Heart right ventricle (tissue), 16 donors: ENCODE measurements at regions not wholly inside any gene's neighbourhood (a gene's known extent, or its start where the extent isn't known, plus 50 kb on each side); places are given as distances from the start of the nearest gene placed in this dataset.

ENCODE experiments used
- ATAC-seq, 8 donors: fragments of 200-7000 bp; cut with Tn5 transposase; one replicate each; pipeline ENCODE4 v1.9.1; 2020; ENCODE audit warnings: mild to moderate bottlenecking in 8 of 8, moderate library complexity in 8 of 8, moderate number of reproducible peaks in 1 of 8
- DNase-seq, 2 donors: peaks; one replicate each; pipeline ENCODE4 v3.0.0-alpha.2; 2020
- H3K27ac ChIP-seq, 10 donors: fragments of 200-600 bp; sonication (generic) in 2 of 10; one replicate each; pipeline versions ENCODE4 v1.5.0 to v1.8.0; 2020 to 2022; ENCODE audit warnings: mild to moderate bottlenecking in 3 of 10
- H3K27me3 ChIP-seq, 7 donors: fragments of 200-600 bp; one replicate each; pipeline ENCODE4 v1.8.0; 2021 to 2022; ENCODE audit warnings: mild to moderate bottlenecking in 2 of 7
- H3K36me3 ChIP-seq, 9 donors: fragments of 200-600 bp; sonication (generic) in 1 of 9; one replicate each; pipeline versions ENCODE4 v1.5.0 to v1.8.0; 2020 to 2022; ENCODE audit warnings: mild to moderate bottlenecking in 2 of 9
- H3K4me1 ChIP-seq, 9 donors: fragments of 200-600 bp; sonication (generic) in 1 of 9; one replicate each; pipeline versions ENCODE4 v1.5.0 to v1.8.0; 2020 to 2022; ENCODE audit warnings: mild to moderate bottlenecking in 4 of 9
- H3K4me3 ChIP-seq, 10 donors: fragments of 200-600 bp; sonication (generic) in 2 of 10; one replicate each; pipeline versions ENCODE4 v1.5.0 to v1.8.0; 2020 to 2022; ENCODE audit warnings: mild to moderate bottlenecking in 7 of 10, moderate library complexity in 2 of 10
- H3K9me3 ChIP-seq, 11 donors: fragments of 200-600 bp in 10 of 11; sonication (generic) in 2 of 11; one replicate each; pipeline versions ENCODE4 v1.5.0 to v1.8.0; 2013 to 2022; ENCODE audit warnings: mild to moderate bottlenecking in 2 of 11, control low read depth in 1 of 11, moderate library complexity in 1 of 11
- CTCF ChIP-seq, 9 donors: fragments of 200-600 bp; sonication (generic) in 2 of 9; IDR thresholded peaks; one replicate each; pipeline versions ENCODE4 v1.5.0 to v1.8.0; 2021 to 2022; ENCODE audit warnings: antibody characterized with exemption in 9 of 9, mild to moderate bottlenecking in 5 of 9, moderate library complexity in 1 of 9
- WGBS, 2 donors: extraction: QIAGEN DNeasy Blood & Tissue Kit; methylation state at CpG; one replicate each; pipeline ENCODE4 v1.1.7; 2013; ENCODE audit warnings: inconsistent platforms in 1 of 2; 5-methylcytosine and 5-hydroxymethylcytosine counted together
- intact Hi-C, 10 donors: fragments of 100-400 bp; cut with DNase I; formaldehyde crosslinking; loops; one replicate each; pipeline versions ENCODE4 v1.11.1 to v1.14.2; 2022
- donor health status: Arrhythmogenic right ventricular cardiomyopathy.
- donor health status: ischemic (EF 13 %, LVEDD 7.1; RV severe dilation, severe dysfunction).
- donor health status: healthy with polysubstance abuse.
- donor health status: DM: no; HTN: yes; CAD: no.
- donor health status: DM: no; HTN: no; CAD: no.
- donor health status: ischemic (EF 25% LVEDD 6.9; RV normal size, moderate dysfunction).
- donor health status: ischemic (EF 25% LVEDD 5.7; RV mildly dilated, moderate dysfunction).
- donor health status: healthy.
- donor health status: DM: yes; HTN: yes; CAD: no.
- donor health status: Ischemic cardiomyopathy.
- donor health status: ischemic (EF 35%, LVEDD 5.7; RV mildly dilated, moderate dysfunction).
- donor health status: nonischemic (EF 11% LVEDD 7.7; RV severe dilation, severe dysfunction).
- donor health status: DM: yes; HTN: yes; CAD: no.
- donor health status: PGD.
- donor health status: ischemic (EF 29% LVEDD 5.4; RV normal size, mild dysfunction).
- donor health status: nonischemic (EF 23%, LVEDD 6.1; RV moderate dilation, normal function).

- no peaks in the 10 kb centered on the region for H3K36me3 ChIP-seq
- WGBS, 2 donors, result 85 to 88% methylated on average over 6 of the region's 6 CpGs
- H3K27me3 ChIP-seq, result no peaks in the 10 kb centered on the region
- H3K4me1 ChIP-seq, result peaks cover 0 to 29% (median 10%) of the 10 kb centered on the region in 9 donors
- H3K27ac ChIP-seq, result peak overlapping the region in 5 of 10 donors; percentile 51 to 86 (median 83)
- TF ChIP-seq CTCF (IDR thresholded peaks at IDR 0.05), result no peak
- H3K9me3 ChIP-seq, result peaks cover 0 to 14% (median 0%) of the 10 kb centered on the region in 11 donors
- H3K4me3 ChIP-seq, result peak overlapping the region in 4 of 10 donors; percentile 17 to 33 (median 30)
- ATAC-seq, result no peak
- intact Hi-C loops, result no loop called here
- no peak for DNase-seq
These were observed 268.3 kb upstream of the MGAT5 start for GRCh38 chr2:133985563-133985962.

- peak in 1 of 2 donors; percentile 32 for DNase-seq
- intact Hi-C loops, result no loop called here
- Histone ChIP-seq H3K36me3 (no peaks in the 10 kb centered on the region), H3K9me3 (peaks cover 0 to 14% (median 0%) of the 10 kb centered on the region in 11 donors), H3K27me3 (no peaks in the 10 kb centered on the region), H3K4me3 (peak overlapping the region in 3 of 10 donors; percentile 17 to 33 (median 30)), H3K27ac (peak overlapping the region; percentile 51 to 86 (median 72)), H3K4me1 (peaks cover 0 to 29% (median 10%) of the 10 kb centered on the region in 9 donors)
- WGBS, 2 donors, result 41% methylated on average over 3 of the region's 3 CpGs
- ATAC-seq, result peak; percentile 76 to 96 (median 88)
- TF ChIP-seq CTCF (IDR thresholded peaks at IDR 0.05), result no peak
These were observed 267.6 kb upstream of the MGAT5 start for GRCh38 chr2:133986081-133986837.

- peak overlapping the region; percentile 51 to 86 (median 72) for H3K27ac ChIP-seq
- no peak for DNase-seq
These were observed 266.7 kb upstream of the MGAT5 start for GRCh38 chr2:133986881-133987795.

More at GRCh38 chr2:133986881-133987795, 266.7 kb upstream of the MGAT5 start:
- no peak overlapping the region for H3K4me3 ChIP-seq
- 45 to 46% methylated on average over 11 of the region's 11 CpGs for WGBS, 2 donors
- intact Hi-C loops, result no loop called here
- ATAC-seq, result peak in 2 of 8 donors; percentile 45 to 48
- H3K4me1 ChIP-seq, result peaks cover 0 to 29% (median 10%) of the 10 kb centered on the region in 9 donors
- no peaks in the 10 kb centered on the region for H3K36me3 ChIP-seq
- peaks cover 0 to 14% (median 0%) of the 10 kb centered on the region in 11 donors for H3K9me3 ChIP-seq
- TF ChIP-seq CTCF (IDR thresholded peaks at IDR 0.05), result no peak
- no peaks in the 10 kb centered on the region for H3K27me3 ChIP-seq
